ENCODE measurements at regions not wholly inside any gene's neighbourhood (a gene's known extent, or its start where the extent isn't known, plus 50 kb on each side); places are given as distances from the start of the nearest gene placed in this dataset.

DNA sequence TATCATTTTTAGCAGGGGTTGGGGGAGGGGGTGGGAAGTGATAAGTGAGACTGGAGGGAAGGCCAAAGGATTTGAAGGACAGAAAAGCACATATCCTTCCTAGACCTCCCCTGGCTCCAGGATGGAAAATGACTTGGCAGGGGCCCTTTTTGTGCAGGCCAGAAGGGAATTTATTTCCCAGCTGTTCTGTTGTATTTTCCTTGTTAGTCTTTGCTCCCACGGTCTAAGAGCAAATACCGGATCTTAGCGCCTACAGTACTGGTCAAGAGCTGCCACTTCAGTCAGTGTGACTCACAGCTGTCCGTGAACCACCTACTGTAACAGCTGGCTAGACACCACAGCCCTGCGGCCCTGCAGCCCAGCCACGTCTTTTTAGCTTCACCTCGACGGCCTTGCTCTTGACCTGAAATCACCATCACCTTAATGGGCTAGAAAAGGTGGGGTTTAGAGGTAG lies 51.0 kb upstream of the ERRFI1 start:
- no peak for TF ChIP-seq EZH2phosphoT487 (IDR thresholded peaks at IDR 0.05; ENCODE audit: borderline replicate concordance)
- TF ChIP-seq, protein P1, sequence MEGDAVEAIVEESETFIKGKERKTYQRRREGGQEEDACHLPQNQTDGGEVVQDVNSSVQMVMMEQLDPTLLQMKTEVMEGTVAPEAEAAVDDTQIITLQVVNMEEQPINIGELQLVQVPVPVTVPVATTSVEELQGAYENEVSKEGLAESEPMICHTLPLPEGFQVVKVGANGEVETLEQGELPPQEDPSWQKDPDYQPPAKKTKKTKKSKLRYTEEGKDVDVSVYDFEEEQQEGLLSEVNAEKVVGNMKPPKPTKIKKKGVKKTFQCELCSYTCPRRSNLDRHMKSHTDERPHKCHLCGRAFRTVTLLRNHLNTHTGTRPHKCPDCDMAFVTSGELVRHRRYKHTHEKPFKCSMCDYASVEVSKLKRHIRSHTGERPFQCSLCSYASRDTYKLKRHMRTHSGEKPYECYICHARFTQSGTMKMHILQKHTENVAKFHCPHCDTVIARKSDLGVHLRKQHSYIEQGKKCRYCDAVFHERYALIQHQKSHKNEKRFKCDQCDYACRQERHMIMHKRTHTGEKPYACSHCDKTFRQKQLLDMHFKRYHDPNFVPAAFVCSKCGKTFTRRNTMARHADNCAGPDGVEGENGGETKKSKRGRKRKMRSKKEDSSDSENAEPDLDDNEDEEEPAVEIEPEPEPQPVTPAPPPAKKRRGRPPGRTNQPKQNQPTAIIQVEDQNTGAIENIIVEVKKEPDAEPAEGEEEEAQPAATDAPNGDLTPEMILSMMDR (conservative IDR thresholded peaks at IDR 0.05; ENCODE audit: low read length) = no peak

All from Loucy (cell line).